Thyroid gland (tissue), 4 donors: ENCODE measurements at regions not wholly inside any gene's neighbourhood (a gene's known extent, or its start where the extent isn't known, plus 50 kb on each side); places are given as distances from the start of the nearest gene placed in this dataset.

Source experiments
- DNase-seq, 2 donors: peaks; one replicate each; pipeline ENCODE4 v3.0.0-alpha.2; 2019
- H3K27ac ChIP-seq, 3 donors: fragments of 200-600 bp; sonication (generic); 1 replicate in 2 of 3; 2 replicates in 1 of 3; pipeline ENCODE4 v1.5.1; 2016 to 2019; ENCODE audit warnings: mild to moderate bottlenecking in 1 of 3, moderate library complexity in 1 of 3
- H3K27me3 ChIP-seq: fragments of 200-600 bp; sonication (generic); one replicate; pipeline ENCODE4 v1.5.1; 2019
- H3K36me3 ChIP-seq, 2 donors: fragments of 200-600 bp; sonication (generic); one replicate each; pipeline ENCODE4 v1.5.1; 2016 to 2019
- H3K4me1 ChIP-seq, 2 donors: fragments of 200-600 bp; sonication (generic); one replicate each; pipeline ENCODE4 v1.5.1; 2017 to 2019
- H3K4me3 ChIP-seq, 3 donors: fragments of 200-600 bp; sonication (generic); replicated peaks in 1 of 3; 1 replicate in 2 of 3; 2 replicates in 1 of 3; pipeline ENCODE4 v1.5.1; 2016; ENCODE audit warnings: mild to moderate bottlenecking in 1 of 3
- H3K9me3 ChIP-seq: fragments of 200-600 bp; sonication (generic); one replicate; pipeline ENCODE4 v1.5.1; 2017
- CTCF ChIP-seq, 6 experiments: fragments of 200-600 bp in 3 of 6; fragments of 450-650 bp in 3 of 6; sonication (generic) in 3 of 6; IDR thresholded peaks; one replicate each; pipeline ENCODE4 v1.5.1; 2016 to 2019; ENCODE audit warnings: antibody characterized with exemption in 6 of 6, mild to moderate bottlenecking in 2 of 6, inconsistent platforms in 1 of 6, moderate library complexity in 1 of 6
- POLR2A ChIP-seq, 2 donors: fragments of 450-650 bp; IDR thresholded peaks; one replicate each; pipeline ENCODE4 v1.6.1; 2017; ENCODE audit warnings: antibody characterized with exemption in 2 of 2, mild to moderate bottlenecking in 2 of 2, moderate library complexity in 1 of 2
- WGBS, 2 donors: methylation state at CpG; one replicate each; pipeline ENCODE4 v1.1.5; 2017; 5-methylcytosine and 5-hydroxymethylcytosine counted together
- intact Hi-C: fragments of 100-400 bp; cut with DNase I; formaldehyde crosslinking; loops from one replicate; pipeline ENCODE4 v1.15.1; 2023

GRCh38 chr9:115912086-115912485 is 241.5 kb upstream of the PAPPA start:
- TF ChIP-seq POLR2A (IDR thresholded peaks at IDR 0.05) (no peak), CTCF (IDR thresholded peaks at IDR 0.05) (no peak)
- Histone ChIP-seq H3K36me3 (no peaks in the 10 kb centered on the region), H3K27me3 (no peaks in the 10 kb centered on the region), H3K9me3 (no peaks in the 10 kb centered on the region), H3K27ac (no peak overlapping the region), H3K4me3 (no peak overlapping the region), H3K4me1 (no peaks in the 10 kb centered on the region)
- intact Hi-C loops, result no loop called here
- no peak for DNase-seq
- 79 to 93% methylated on average over 4 of the region's 4 CpGs for WGBS, 2 donors

- no peaks in the 10 kb centered on the region for H3K4me1 ChIP-seq
- intact Hi-C loops, result no loop called here
- H3K27me3 ChIP-seq, result no peaks in the 10 kb centered on the region
- no peak overlapping the region for H3K27ac ChIP-seq
- DNase-seq, result no peak
- H3K36me3 ChIP-seq, result no peaks in the 10 kb centered on the region
- no peak overlapping the region for H3K4me3 ChIP-seq
- TF ChIP-seq POLR2A (IDR thresholded peaks at IDR 0.05), result no peak
- no peak for TF ChIP-seq CTCF (IDR thresholded peaks at IDR 0.05)
- H3K9me3 ChIP-seq, result no peaks in the 10 kb centered on the region
- 78 to 84% methylated on average over 3 of the region's 3 CpGs for WGBS, 2 donors
Measured at GRCh38 chr9:115913696-115914095, 239.9 kb upstream of the PAPPA start.

- Histone ChIP-seq H3K4me1 (no peaks in the 10 kb centered on the region), H3K36me3 (no peaks in the 10 kb centered on the region), H3K4me3 (no peak overlapping the region), H3K27ac (no peak overlapping the region), H3K27me3 (no peaks in the 10 kb centered on the region), H3K9me3 (no peaks in the 10 kb centered on the region)
- intact Hi-C loops, result no loop called here
- DNase-seq, result no peak
- no peak for TF ChIP-seq CTCF (IDR thresholded peaks at IDR 0.05)
- TF ChIP-seq POLR2A (IDR thresholded peaks at IDR 0.05), result no peak
- 79 to 81% methylated on average over 5 of the region's 5 CpGs for WGBS, 2 donors
Measured at GRCh38 chr9:115914291-115914690, 239.3 kb upstream of the PAPPA start.

- Histone ChIP-seq H3K27ac (no peak overlapping the region), H3K27me3 (no peaks in the 10 kb centered on the region), H3K9me3 (no peaks in the 10 kb centered on the region), H3K4me3 (no peak overlapping the region), H3K4me1 (no peaks in the 10 kb centered on the region), H3K36me3 (no peaks in the 10 kb centered on the region)
- TF ChIP-seq CTCF (IDR thresholded peaks at IDR 0.05) (no peak), POLR2A (IDR thresholded peaks at IDR 0.05) (no peak)
- intact Hi-C loops, result no loop called here
- 84 to 88% methylated on average over 8 of the region's 8 CpGs for WGBS, 2 donors
- no peak for DNase-seq
Measured at GRCh38 chr9:115921301-115921700, 232.3 kb upstream of the PAPPA start.

- H3K27me3 ChIP-seq, result no peaks in the 10 kb centered on the region
- DNase-seq, result no peak
- H3K4me3 ChIP-seq, result no peak overlapping the region
- H3K9me3 ChIP-seq, result no peaks in the 10 kb centered on the region
- H3K4me1 ChIP-seq, result no peaks in the 10 kb centered on the region
- no peak overlapping the region for H3K27ac ChIP-seq
- TF ChIP-seq CTCF (IDR thresholded peaks at IDR 0.05) (no peak), POLR2A (IDR thresholded peaks at IDR 0.05) (no peak)
- H3K36me3 ChIP-seq, result no peaks in the 10 kb centered on the region
- WGBS, 2 donors, result 71 to 75% methylated on average over 3 of the region's 3 CpGs
- intact Hi-C loops, result no loop called here
Measured at GRCh38 chr9:115922444-115922843, 231.1 kb upstream of the PAPPA start.
